ENCODE measurements at regions not wholly inside any gene's neighbourhood (a gene's known extent, or its start where the extent isn't known, plus 50 kb on each side); places are given as distances from the start of the nearest gene placed in this dataset.
A peak's percentile ranks its signal among the peaks of the same experiment; 100 is the strongest.

DNA sequence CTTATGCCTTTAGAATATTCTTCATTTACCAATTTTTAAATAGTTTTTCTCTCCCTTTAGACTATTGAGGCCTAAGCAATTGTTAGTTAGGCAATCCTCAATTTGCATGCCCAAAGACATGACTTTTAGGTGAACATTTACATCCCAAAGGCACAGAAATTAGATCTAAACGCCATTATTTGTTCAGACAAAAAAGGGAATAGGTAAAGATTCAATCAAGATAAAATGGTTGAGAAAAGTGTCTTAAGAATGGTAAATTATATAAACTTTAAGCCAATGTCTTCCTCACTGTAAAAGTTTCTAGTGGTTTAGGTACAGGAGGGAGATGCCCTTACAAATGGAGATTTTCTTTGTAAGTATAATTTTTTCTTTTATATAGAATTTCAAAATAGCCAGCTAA is 50.2 kb upstream of the MME start:
- TF ChIP-seq POLR2AphosphoS5 (IDR thresholded peaks at IDR 0.05) (no peak), EP300 (IDR thresholded peaks at IDR 0.05) (no peak), POLR2A (IDR thresholded peaks at IDR 0.05) (no peak)

GRCh38 chr3:155026999-155027591 is 53.0 kb upstream of the MME start:
- no peaks in the 10 kb centered on the region for H3K27me3 ChIP-seq
- H3K9me3 ChIP-seq, result no peaks in the 10 kb centered on the region
- H3K36me3 ChIP-seq, result no peaks in the 10 kb centered on the region
- TF ChIP-seq POLR2AphosphoS5 (IDR thresholded peaks at IDR 0.05) (no peak), POLR2A (IDR thresholded peaks at IDR 0.05) (no peak), EP300 (IDR thresholded peaks at IDR 0.05) (no peak)
- TF ChIP-seq, protein P1, sequence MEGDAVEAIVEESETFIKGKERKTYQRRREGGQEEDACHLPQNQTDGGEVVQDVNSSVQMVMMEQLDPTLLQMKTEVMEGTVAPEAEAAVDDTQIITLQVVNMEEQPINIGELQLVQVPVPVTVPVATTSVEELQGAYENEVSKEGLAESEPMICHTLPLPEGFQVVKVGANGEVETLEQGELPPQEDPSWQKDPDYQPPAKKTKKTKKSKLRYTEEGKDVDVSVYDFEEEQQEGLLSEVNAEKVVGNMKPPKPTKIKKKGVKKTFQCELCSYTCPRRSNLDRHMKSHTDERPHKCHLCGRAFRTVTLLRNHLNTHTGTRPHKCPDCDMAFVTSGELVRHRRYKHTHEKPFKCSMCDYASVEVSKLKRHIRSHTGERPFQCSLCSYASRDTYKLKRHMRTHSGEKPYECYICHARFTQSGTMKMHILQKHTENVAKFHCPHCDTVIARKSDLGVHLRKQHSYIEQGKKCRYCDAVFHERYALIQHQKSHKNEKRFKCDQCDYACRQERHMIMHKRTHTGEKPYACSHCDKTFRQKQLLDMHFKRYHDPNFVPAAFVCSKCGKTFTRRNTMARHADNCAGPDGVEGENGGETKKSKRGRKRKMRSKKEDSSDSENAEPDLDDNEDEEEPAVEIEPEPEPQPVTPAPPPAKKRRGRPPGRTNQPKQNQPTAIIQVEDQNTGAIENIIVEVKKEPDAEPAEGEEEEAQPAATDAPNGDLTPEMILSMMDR (IDR thresholded peaks at IDR 0.05), result no peak
- WGBS, 2 donors (ENCODE audit: low coverage in 1 of 2), result 10 to 40% methylated on average over 1 to 2 of the region's 2 CpGs
- H3K27ac ChIP-seq, result no peak overlapping the region
- peak; percentile 46 for ATAC-seq
- no peak overlapping the region for H3K4me3 ChIP-seq
- no peaks in the 10 kb centered on the region for H3K4me1 ChIP-seq

More for the DNA sequence above, 50.2 kb upstream of the MME start:
- H3K9me3 ChIP-seq, result no peaks in the 10 kb centered on the region
- H3K36me3 ChIP-seq, result no peaks in the 10 kb centered on the region
- ATAC-seq, result no peak
- 63 to 71% methylated on average over 1 of the region's 1 CpG for WGBS, 2 donors (ENCODE audit: low coverage in 1 of 2)
- H3K4me3 ChIP-seq, result no peak overlapping the region
- no peak overlapping the region for H3K27ac ChIP-seq
- H3K4me1 ChIP-seq, result no peaks in the 10 kb centered on the region
- H3K27me3 ChIP-seq, result no peaks in the 10 kb centered on the region

- no peaks in the 10 kb centered on the region for H3K36me3 ChIP-seq
- no peak overlapping the region for H3K4me3 ChIP-seq
- H3K27me3 ChIP-seq, result no peaks in the 10 kb centered on the region
- TF ChIP-seq POLR2A (IDR thresholded peaks at IDR 0.05) (no peak), EP300 (IDR thresholded peaks at IDR 0.05) (no peak), POLR2AphosphoS5 (IDR thresholded peaks at IDR 0.05) (no peak)
- TF ChIP-seq, protein P1 (IDR thresholded peaks at IDR 0.05), result no peak
- H3K4me1 ChIP-seq, result no peaks in the 10 kb centered on the region
- no peak for ATAC-seq
- 50 to 64% methylated on average over 1 to 2 of the region's 2 CpGs for WGBS, 2 donors (ENCODE audit: low coverage in 1 of 2)
- no peak overlapping the region for H3K27ac ChIP-seq
- no peaks in the 10 kb centered on the region for H3K9me3 ChIP-seq
Observed at GRCh38 chr3:155024006-155024638, 56.0 kb upstream of the MME start.

DNA sequence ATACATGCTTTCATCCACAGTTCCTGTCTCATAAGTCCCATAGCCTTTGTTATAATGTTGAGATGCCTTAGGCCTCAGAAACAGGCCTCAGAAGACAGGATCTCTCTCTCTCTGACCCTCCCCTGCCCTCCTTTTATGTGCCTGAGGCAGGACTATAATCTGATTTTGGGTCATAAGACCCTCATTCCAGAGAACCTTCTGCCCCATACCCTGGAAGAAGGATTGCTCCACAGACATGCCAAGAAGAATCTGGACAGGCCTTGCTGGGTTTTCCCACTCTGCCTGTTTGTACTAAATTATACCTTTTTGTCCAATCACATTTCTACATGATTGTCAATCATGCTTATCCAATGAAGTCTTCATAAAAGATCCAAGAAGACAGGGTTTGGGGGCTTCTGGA is 57.2 kb upstream of the MME start:
- no peak for ATAC-seq
- no peaks in the 10 kb centered on the region for H3K27me3 ChIP-seq
- no peaks in the 10 kb centered on the region for H3K4me1 ChIP-seq
- H3K27ac ChIP-seq, result no peak overlapping the region
- no peak overlapping the region for H3K4me3 ChIP-seq
- no peaks in the 10 kb centered on the region for H3K9me3 ChIP-seq
- no peaks in the 10 kb centered on the region for H3K36me3 ChIP-seq
- TF ChIP-seq, protein P1 (IDR thresholded peaks at IDR 0.05), result no peak
- TF ChIP-seq EP300 (IDR thresholded peaks at IDR 0.05), result no peak
- no peak for TF ChIP-seq POLR2A (IDR thresholded peaks at IDR 0.05)
- no peak for TF ChIP-seq POLR2AphosphoS5 (IDR thresholded peaks at IDR 0.05)

DNA sequence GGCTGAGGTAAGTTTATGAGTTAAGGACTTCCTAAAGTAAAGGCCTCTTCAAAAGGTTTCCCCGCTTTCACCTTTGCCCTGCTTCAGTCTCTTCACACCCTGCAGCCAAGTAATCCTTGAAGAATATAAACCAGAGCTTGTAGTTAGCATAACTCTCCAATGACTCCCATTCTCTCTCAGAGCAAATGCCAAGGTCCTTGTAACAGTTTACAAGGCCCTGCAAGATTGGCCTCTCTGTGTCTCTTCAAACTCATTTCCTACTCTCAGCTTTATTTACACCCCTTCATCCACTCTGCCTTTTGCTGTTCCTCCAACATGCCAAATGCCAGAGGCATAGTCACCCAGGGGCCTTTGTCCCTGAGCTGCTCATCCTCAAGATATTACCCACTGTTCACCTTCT is 60.5 kb upstream of the MME start:
- TF ChIP-seq, protein P1 (IDR thresholded peaks at IDR 0.05), result no peak
- TF ChIP-seq EP300 (IDR thresholded peaks at IDR 0.05) (no peak), POLR2AphosphoS5 (IDR thresholded peaks at IDR 0.05) (no peak), POLR2A (IDR thresholded peaks at IDR 0.05) (no peak)
- no peak for ATAC-seq
- H3K27ac ChIP-seq, result no peak overlapping the region
- H3K9me3 ChIP-seq, result no peaks in the 10 kb centered on the region
- H3K4me3 ChIP-seq, result no peak overlapping the region
- no peaks in the 10 kb centered on the region for H3K36me3 ChIP-seq
- no peaks in the 10 kb centered on the region for H3K27me3 ChIP-seq
- 78 to 94% methylated on average over 1 of the region's 1 CpG for WGBS, 2 donors (ENCODE audit: low coverage in 1 of 2)
- no peaks in the 10 kb centered on the region for H3K4me1 ChIP-seq
